Fibroblast of lung (primary cell): ENCODE measurements at regions not wholly inside any gene's neighbourhood (a gene's known extent, or its start where the extent isn't known, plus 50 kb on each side); places are given as distances from the start of the nearest gene placed in this dataset.

Experiments
- CTCF ChIP-seq, 2 donors: IDR thresholded peaks in 1 of 2; conservative IDR thresholded peaks in 1 of 2; 1 replicate in 1 of 2; 2 replicates in 1 of 2; pipeline ENCODE4 v1.5.1; 2011 to 2012; ENCODE audit warnings: low read length in 2 of 2, control low read depth in 1 of 2, inconsistent platforms in 1 of 2, low read depth in 1 of 2, mild to moderate bottlenecking in 1 of 2
- EZH2 ChIP-seq: IDR thresholded peaks from 2 replicates; pipeline ENCODE4 v1.5.1; 2012; ENCODE audit warnings: low read length, control low read depth, mild to moderate bottlenecking; ENCODE audit errors: missing control alignments

- TF ChIP-seq CTCF (conservative IDR thresholded peaks at IDR 0.05 in 1 of 2, IDR thresholded peaks at IDR 0.05 in 1 of 2; ENCODE audit: low read depth in 1 of 2, low read length in 2 of 2) (no peak), EZH2 (no peak)
Observed at GRCh38 chr18:61719671-61720070, 173.1 kb downstream of the RNF152 start.
